ENCODE measurements at regions not wholly inside any gene's neighbourhood (a gene's known extent, or its start where the extent isn't known, plus 50 kb on each side); places are given as distances from the start of the nearest gene placed in this dataset.

DNA sequence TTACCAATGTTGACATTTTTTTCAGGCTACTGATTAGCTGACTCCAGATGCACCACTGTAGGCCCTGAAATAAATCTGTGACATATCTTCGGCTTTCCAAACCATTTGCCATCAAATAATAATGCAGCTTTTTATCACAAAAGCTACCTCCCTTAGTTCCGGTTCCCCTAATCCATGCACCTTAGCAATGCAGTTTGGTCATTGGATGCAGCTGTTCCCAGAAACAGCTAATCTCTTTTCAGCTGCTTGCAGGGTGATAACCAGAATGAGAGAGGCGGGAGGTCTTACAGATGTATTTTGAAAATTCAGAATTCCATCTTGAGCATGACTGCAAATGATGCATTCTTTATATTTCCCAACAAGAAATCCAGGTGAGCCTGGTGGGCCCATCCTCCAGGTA lies 646.2 kb downstream of the SOX5 start:
- TF ChIP-seq CTCF (IDR thresholded peaks at IDR 0.05; ENCODE audit: low read depth, low read length) (no peak), EZH2phosphoT487 (IDR thresholded peaks at IDR 0.05; ENCODE audit: low read depth) (no peak)
